Right lobe of liver (tissue), 6 donors: ENCODE measurements at regions not wholly inside any gene's neighbourhood (a gene's known extent, or its start where the extent isn't known, plus 50 kb on each side); places are given as distances from the start of the nearest gene placed in this dataset.
"Not testable (repeated sequence)": the region's sequence is repeated elsewhere in the genome, so short reads cannot be mapped to it uniquely, and the experiment has no call there.

Source experiments
- ATAC-seq, 4 donors: fragments of 200-7000 bp; cut with Tn5 transposase; one replicate each; pipeline ENCODE4 v1.9.1; 2020; ENCODE audit warnings: mild to moderate bottlenecking in 4 of 4, moderate library complexity in 4 of 4
- DNase-seq, 3 donors: peaks; one replicate each; pipeline ENCODE4 v3.0.0-alpha.2; 2020
- H3K27ac ChIP-seq, 3 donors: fragments of 200-600 bp; one replicate each; pipeline ENCODE4 v1.8.0; 2022
- H3K27me3 ChIP-seq, 2 donors: fragments of 200-600 bp; one replicate each; pipeline ENCODE4 v1.8.0; 2022
- H3K36me3 ChIP-seq, 4 donors: fragments of 200-600 bp; sonication (generic) in 1 of 4; one replicate each; pipeline versions ENCODE4 v1.5.1 to v1.8.0; 2017 to 2022; ENCODE audit warnings: control low read depth in 1 of 4
- H3K4me1 ChIP-seq, 4 donors: fragments of 200-600 bp; sonication (generic) in 1 of 4; one replicate each; pipeline versions ENCODE4 v1.5.1 to v1.8.0; 2017 to 2022; ENCODE audit warnings: control low read depth in 1 of 4
- H3K4me3 ChIP-seq, 3 donors: fragments of 200-600 bp; one replicate each; pipeline ENCODE4 v1.8.0; 2022
- H3K9me3 ChIP-seq, 4 donors: fragments of 200-600 bp; sonication (generic) in 1 of 4; one replicate each; pipeline versions ENCODE4 v1.5.1 to v1.8.0; 2017 to 2022; ENCODE audit warnings: control low read depth in 1 of 4
- POLR2A ChIP-seq: fragments of 450-650 bp; IDR thresholded peaks from one replicate; pipeline ENCODE4 v1.6.1; 2017; ENCODE audit warnings: antibody characterized with exemption, mild to moderate bottlenecking
- WGBS: methylation state at CpG from one replicate; pipeline ENCODE4 v1.1.6; 2018; ENCODE audit warnings: low coverage, low lambda C conversion rate; ENCODE audit not compliant: insufficient coverage; ENCODE audit errors: missing lambda C conversion rate; 5-methylcytosine and 5-hydroxymethylcytosine counted together
- intact Hi-C, 2 donors: fragments of 100-400 bp; cut with DNase I; formaldehyde crosslinking; loops; one replicate each; pipeline versions ENCODE4 v1.11.2 to v1.14.1; 2022
- TF ChIP-seq, protein P1 (sequence below), 4 donors: fragments of 200-600 bp in 3 of 4; fragments of 450-650 bp in 1 of 4; IDR thresholded peaks; one replicate each; pipeline versions ENCODE4 v1.5.1 to v1.8.0; 2016 to 2022; ENCODE audit warnings: antibody characterized with exemption in 4 of 4, mild to moderate bottlenecking in 2 of 4
- donor health status: DM: no; HTN: yes; CAD: no.
- donor health status: DM: no; HTN: no; CAD: no.
- donor health status: DM: no; HTN: no; CAD: no.
- donor health status: DM: no; HTN: yes; CAD: no.
- donor health status: DM: no; HTN: yes; CAD: no.

DNA sequence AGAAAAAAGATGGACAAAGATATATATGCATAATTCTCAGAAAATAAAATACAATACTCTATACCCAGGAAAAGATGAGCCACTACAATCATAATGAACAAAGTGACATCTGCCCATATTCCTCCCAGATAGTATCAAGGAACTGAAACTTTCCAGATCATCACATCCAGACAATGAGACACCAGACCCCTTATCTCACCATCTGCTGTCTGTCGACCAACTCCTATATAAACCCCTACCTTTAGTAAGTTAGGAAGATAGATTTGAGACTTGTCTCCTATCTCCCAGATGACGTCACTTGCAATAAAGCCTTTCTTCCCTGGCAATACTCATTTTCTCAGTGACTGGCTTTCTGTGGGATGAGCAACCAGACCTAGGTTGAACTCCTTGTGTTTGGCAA lies 1071.6 kb downstream of the PLOD2 start:
- DNase-seq, result no peak
- Histone ChIP-seq H3K4me1 (no peaks in the 10 kb centered on the region), H3K9me3 (no peaks in the 10 kb centered on the region), H3K36me3 (no peaks in the 10 kb centered on the region), H3K4me3 (no peak overlapping the region), H3K27ac (no peak overlapping the region), H3K27me3 (peaks cover 0 to 4% of the 10 kb centered on the region in 2 donors)
- no peak for ATAC-seq
- TF ChIP-seq, protein P1, sequence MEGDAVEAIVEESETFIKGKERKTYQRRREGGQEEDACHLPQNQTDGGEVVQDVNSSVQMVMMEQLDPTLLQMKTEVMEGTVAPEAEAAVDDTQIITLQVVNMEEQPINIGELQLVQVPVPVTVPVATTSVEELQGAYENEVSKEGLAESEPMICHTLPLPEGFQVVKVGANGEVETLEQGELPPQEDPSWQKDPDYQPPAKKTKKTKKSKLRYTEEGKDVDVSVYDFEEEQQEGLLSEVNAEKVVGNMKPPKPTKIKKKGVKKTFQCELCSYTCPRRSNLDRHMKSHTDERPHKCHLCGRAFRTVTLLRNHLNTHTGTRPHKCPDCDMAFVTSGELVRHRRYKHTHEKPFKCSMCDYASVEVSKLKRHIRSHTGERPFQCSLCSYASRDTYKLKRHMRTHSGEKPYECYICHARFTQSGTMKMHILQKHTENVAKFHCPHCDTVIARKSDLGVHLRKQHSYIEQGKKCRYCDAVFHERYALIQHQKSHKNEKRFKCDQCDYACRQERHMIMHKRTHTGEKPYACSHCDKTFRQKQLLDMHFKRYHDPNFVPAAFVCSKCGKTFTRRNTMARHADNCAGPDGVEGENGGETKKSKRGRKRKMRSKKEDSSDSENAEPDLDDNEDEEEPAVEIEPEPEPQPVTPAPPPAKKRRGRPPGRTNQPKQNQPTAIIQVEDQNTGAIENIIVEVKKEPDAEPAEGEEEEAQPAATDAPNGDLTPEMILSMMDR (IDR thresholded peaks at IDR 0.05), result no peak
- no peak for TF ChIP-seq POLR2A
- intact Hi-C loops, result no loop called here
- WGBS, result 66% methylated on average over 2 of the region's 2 CpGs

- intact Hi-C loops, result no loop called here
- Histone ChIP-seq H3K27ac (no peak overlapping the region), H3K4me3 (no peak overlapping the region), H3K9me3 (no peaks in the 10 kb centered on the region), H3K36me3 (no peaks in the 10 kb centered on the region), H3K4me1 (no peaks in the 10 kb centered on the region), H3K27me3 (no peaks in the 10 kb centered on the region)
- TF ChIP-seq POLR2A, result no peak
- TF ChIP-seq, protein P1 (IDR thresholded peaks at IDR 0.05), result no peak
- 8% methylated on average over 3 of the region's 3 CpGs for WGBS
- no peak for DNase-seq
- peak in 2 of 4 donors; percentile 29 to 33 for ATAC-seq
Measured at GRCh38 chr3:145094355-145094941, 1066.5 kb downstream of the PLOD2 start.

GRCh38 chr3:145111141-145111540 lies 1049.8 kb downstream of the PLOD2 start:
- 62% methylated on average over 5 of the region's 5 CpGs for WGBS
- H3K9me3 ChIP-seq, H3K36me3 ChIP-seq, DNase-seq, H3K27me3 ChIP-seq, intact Hi-C loops, H3K4me1 ChIP-seq, H3K4me3 ChIP-seq, H3K27ac ChIP-seq, ATAC-seq: not testable (repeated sequence)

GRCh38 chr3:145116769-145117168 lies 1044.2 kb downstream of the PLOD2 start:
- Histone ChIP-seq H3K4me3 (no peak overlapping the region), H3K36me3 (no peaks in the 10 kb centered on the region), H3K27me3 (no peaks in the 10 kb centered on the region), H3K9me3 (no peaks in the 10 kb centered on the region), H3K27ac (no peak overlapping the region), H3K4me1 (no peaks in the 10 kb centered on the region)
- intact Hi-C loops, result no loop called here
- ATAC-seq (no peak), DNase-seq (no peak)
- TF ChIP-seq POLR2A, result no peak
- TF ChIP-seq, protein P1 (IDR thresholded peaks at IDR 0.05), result no peak
- WGBS, result 48% methylated on average over 4 of the region's 4 CpGs

DNA sequence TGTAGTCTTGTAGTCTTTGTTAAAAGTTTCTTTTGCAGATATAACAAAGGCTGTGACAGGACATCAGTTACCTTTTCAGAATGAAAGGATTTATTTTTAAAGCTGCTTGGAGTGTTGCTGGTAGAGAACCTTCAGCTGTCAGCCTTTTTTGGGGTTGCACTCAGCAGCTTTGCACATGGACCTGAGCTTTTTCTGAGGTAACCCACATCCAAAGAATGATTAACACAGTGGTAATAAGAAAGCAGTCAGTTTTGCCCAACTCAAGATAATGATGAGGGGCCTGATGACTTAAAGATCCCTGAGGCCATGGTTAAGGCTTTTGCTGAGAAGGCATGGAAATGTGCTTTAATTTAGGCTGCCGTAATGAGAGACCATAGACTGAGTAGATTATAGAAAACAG lies 1042.7 kb downstream of the PLOD2 start:
- 71% methylated on average over 1 of the region's 1 CpG for WGBS
- H3K27ac ChIP-seq, result no peak overlapping the region
- TF ChIP-seq, protein P1 (IDR thresholded peaks at IDR 0.05), result no peak
- TF ChIP-seq POLR2A, result no peak

More for the DNA sequence above, 1042.7 kb downstream of the PLOD2 start:
- DNase-seq, result no peak
- Histone ChIP-seq H3K36me3 (no peaks in the 10 kb centered on the region), H3K4me1 (no peaks in the 10 kb centered on the region), H3K9me3 (no peaks in the 10 kb centered on the region), H3K4me3 (no peak overlapping the region), H3K27me3 (no peaks in the 10 kb centered on the region)
- intact Hi-C loops, result no loop called here
- no peak for ATAC-seq
